Stimulated activated CD4-positive, alpha-beta T cell treated with anti-CD3 and anti-CD28 coated beads, Interleukin-4, amount 100 ng/mL, for 1 hour (primary cell): ENCODE measurements at regions not wholly inside any gene's neighbourhood (a gene's known extent, or its start where the extent isn't known, plus 50 kb on each side); places are given as distances from the start of the nearest gene placed in this dataset.

ENCODE experiments used
- DNase-seq: peaks from one replicate; pipeline ENCODE4 v3.0.0-alpha.2; 2020

DNA sequence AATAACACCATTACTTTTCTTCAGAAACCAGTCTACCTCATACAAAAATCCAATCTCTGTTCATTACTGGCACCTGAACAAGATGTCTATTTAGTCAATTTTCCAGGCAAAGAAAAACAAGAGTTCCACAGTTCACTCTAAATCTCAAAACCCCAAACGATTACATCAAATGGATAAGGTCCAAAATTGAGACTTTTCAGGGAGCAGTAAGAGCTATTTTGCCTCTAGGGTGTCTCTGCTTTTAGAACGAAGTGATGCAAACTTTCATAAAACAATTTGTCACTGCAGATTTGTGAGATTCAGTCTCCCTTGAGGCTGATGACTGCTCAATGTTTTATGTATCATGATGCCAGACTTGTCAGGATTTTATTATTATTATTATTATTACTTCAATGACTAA, 937.0 kb upstream of the PHF14 start:
- no peak for DNase-seq

DNA sequence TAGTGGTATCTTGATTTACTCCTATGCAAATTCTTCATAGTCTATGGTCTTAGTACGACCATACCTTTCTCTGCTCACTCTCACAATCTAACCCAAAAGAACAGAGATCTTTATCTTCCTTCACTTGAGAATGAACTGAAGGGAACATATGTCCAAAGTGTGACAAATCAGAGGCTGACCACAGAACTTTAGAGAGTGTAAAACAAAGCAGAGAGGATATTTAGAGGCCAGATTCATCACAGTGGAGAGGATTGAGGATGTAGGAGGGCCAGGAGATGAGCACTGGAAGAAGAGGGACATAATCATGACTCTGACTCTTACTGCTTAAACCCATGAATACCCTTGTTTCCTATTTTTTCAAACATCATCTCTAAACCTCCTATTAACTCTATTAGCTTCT, 935.3 kb upstream of the PHF14 start:
- DNase-seq, result no peak

DNA sequence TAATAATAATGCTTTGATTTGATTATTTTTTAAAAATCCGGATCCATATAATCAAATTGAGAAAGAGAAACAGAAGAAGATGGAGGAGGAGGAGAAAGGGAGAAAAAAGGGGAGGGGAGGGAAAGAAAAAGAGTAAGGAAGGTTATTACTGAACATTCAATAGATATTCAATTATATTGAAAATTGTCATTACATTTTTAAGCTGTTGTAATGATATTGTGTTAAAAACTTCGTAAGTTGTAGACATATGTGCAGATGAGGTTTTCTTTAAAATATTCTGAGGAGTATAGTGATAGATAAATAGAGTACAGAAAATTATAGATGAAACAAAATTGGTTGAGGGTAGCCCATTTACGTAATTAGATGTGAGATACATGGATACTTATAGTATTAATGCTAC, 933.0 kb upstream of the PHF14 start:
- DNase-seq, result no peak

DNA sequence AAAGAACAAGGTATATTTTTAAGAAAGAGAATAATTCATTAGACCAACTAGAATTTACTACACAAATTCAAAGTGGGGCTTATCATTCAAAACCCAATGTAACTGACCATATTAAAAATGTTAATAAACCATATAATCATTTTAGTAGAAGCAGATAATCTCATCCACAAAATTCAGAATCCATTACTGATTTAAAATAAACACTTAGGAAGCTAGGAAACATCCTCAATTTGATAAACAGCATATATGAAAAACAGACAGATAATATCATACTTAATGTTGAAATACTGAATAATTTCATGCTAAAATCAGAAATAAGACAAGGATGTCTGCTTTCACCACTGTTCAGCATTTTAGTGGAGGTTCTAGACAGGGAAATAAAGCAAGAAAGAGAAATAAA, 902.8 kb upstream of the PHF14 start:
- DNase-seq, result no peak

DNA sequence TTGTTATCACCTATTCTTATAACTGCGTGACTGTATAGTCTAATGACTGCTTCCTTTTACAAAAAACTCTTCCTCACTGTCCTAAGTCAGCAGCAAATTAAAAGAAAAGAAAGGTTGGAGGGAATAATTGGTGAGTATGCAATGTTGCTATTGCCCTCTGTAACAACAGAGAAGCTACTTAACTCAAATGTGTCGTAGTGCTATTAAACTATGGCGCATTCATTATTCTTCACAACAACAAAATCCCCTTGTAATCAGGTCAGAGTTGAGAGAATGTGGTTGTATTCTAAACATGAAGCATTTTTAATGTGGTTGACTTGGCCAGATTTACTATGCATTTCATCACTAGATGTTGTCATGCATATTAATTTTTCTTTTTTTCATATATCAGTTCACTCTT, 897.8 kb upstream of the PHF14 start:
- DNase-seq, result no peak

DNA sequence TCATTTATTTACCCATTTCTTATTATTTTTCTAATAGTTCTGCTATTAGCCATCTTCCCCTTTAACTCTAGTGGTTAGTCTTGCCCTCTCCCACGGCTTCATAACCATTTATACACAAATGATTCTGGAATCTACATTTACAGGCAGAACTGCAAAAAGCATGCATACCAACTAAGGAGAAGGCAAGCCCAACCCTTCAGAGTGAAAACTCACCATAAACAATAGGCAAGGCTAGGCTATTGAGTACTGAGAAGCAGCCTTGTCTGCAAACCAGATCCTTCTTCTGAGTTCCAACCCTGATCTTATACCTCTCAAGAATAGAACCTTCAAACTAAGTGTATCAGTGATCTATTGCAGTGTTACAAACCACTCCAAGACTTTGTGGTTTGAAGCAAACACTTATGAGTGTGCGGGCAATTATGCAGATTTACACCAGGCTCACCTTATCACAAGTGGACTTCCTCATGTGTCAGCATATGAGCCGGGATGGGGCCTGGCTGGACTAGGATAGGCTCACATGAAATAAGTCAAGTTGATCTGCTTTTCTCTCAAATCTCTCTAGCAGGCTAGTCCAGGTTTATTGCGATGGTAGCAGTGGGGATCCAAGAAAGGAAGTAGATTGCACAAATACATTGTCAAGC, 896.9 kb upstream of the PHF14 start:
- DNase-seq, result no peak

DNA sequence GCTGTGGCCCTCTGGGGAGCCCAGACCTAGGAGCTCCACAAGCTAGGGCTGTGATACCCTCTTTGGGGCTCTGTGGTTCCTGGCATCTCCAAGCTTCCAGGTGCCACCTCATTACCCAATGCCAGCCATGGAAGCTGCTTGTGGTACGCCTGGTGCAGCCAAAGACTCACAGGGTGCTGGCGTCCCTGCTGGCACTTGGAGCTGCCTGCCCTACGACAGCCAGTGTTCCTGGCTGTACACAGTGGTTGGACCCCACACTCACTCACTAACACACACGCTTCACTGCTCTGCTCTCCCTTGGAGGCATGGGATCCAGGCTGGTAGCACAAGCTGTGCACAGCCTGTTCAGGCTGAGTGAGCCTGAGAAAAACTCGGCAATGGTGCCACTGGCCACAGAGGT, 894.1 kb upstream of the PHF14 start:
- DNase-seq, result no peak

DNA sequence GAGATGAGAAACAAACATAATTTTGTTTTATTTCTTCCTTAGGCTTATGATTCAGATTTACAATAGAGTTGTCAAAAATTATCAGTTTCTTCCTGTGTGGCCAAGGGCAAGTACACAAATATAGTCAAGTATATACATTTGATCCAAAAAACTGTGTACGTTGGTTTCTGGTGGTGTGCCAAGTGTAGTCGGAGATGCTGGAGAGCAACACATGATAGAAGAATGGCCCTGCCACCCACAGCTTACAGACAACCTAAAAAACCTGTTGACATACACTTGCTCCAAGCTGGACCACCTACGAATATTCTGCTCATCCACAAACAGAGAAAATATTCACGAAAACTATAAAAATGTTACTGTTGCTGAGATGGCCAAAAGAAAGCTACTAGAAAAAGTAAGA, 890.8 kb upstream of the PHF14 start:
- no peak for DNase-seq

DNA sequence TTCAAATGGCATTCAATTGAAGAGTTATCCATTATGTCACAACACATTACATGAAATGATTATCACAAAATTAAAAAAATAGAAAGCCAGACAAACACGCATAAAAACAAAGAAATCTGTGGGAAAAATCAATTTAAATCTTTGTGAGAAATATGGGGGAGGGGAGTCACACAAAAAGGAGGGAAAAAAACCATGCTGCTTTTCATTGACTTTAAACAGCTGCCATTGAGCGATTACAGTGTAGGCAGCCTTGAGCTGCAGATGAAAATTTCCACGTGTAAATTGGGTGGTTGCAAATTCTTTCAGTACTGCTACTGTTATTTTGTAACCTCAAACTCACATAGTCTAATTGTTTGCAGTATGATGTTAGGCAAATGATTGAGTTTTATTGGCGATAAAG, 889.9 kb upstream of the PHF14 start:
- DNase-seq, result no peak

DNA sequence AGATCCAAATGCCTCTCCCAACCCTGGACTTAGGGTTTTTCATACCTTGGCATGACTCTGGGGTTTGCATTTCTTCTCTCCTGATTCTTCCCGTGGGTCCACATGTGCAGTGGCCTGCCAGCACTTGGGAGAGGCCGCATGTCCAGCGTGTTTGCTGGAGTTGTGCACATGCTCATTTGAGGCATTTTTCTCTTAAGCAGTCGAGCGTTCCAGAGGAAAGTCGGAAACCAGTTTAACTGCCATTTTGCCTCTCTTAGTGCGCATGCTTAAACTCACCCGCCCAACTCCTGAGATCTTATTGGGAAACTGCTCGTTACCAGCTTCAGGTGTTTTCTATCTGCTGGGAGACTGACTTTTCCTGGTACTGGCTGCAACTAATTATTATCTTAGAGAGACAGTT, 888.4 kb upstream of the PHF14 start:
- no peak for DNase-seq

DNA sequence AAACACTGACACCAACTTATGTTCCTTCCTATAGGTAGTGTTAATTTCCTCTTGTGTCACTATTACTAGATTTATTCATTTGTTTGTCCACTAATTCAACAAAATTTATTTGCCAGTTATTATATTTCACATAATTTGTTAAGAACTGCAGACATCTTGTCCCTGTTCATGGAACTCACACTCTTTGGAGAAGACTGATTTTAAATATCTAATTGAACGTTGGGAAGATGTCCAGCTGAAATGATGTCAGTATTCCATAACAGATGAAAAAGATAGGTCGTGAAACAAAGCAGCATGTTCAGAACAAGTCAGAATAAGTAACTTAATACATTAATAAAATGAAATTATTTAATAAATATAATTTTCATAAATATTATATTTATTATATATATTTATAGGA, 873.1 kb upstream of the PHF14 start:
- no peak for DNase-seq

DNA sequence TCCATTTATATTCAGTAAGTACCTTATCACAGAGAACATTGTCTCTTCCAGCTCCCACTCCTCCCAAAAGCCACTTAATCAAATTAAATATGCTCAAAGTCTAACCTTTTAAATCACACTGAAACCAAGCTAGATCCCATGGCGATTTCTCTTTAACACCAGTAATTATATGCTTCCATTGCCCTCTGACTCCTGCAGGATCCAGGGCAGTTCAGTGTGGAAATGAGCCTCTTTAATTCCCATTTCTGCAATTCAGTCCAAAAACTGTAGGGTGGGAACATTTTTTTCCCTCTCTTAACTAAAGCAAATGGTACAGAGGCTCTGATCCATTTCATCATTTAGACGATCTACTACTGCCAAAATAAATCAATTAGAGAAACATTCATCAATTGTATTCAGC, 872.3 kb upstream of the PHF14 start:
- no peak for DNase-seq

DNA sequence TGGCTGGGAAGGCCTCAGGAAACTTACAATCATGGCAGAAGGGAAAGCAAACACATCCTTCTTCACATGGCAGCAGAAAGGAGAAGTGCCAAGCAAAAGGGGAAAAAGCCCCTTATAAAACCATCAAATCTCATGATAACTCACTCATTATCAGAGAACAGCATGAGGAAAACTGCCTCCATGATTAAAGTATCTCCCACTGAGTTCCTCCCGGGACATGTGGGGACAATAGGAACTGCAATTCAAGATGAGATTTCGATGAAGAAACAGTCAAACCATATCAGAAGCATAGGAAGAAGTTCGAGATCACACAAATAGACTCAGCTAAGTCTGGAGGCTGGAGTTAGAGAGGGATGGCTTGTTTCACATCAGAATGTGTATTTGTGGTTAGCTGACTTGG, 869.4 kb upstream of the PHF14 start:
- no peak for DNase-seq

DNA sequence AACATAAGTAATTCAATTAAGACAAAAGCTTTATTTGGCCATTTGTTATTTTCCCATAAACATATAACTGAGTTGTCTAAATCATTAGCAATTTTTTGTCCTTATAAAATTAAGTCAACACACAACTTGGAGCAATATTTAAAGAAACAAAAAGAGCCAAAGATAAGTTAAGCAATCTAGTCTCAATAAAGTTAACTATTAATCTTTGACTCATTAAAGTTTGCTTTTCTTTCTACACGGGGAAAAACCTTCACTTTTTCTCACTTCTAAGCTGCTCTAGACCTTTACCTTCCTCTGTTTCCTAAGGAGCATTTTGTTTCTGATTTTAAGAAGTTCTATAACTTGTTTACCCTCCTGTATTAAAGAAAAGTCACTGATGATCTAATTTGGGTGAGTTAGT, 867.1 kb upstream of the PHF14 start:
- DNase-seq, result no peak

DNA sequence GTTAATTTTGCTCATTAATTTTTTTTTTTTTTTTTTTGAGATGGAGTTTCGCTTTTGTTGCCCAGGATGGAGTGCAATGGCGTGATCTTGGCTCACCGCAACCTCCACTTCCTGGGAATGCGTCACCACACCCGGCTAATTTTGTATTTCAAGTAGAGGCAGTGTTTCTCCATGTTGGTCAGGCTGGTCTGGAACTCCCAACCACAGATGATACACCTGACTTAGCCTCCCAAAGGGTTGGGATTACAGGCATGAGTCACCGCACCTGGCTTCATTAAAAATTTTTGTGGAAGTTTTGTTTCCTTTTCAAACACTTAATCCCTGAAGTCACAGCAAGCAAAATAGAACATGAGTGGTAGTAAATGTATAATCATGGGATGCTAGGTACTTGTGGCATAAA, 857.2 kb upstream of the PHF14 start:
- no peak for DNase-seq

DNA sequence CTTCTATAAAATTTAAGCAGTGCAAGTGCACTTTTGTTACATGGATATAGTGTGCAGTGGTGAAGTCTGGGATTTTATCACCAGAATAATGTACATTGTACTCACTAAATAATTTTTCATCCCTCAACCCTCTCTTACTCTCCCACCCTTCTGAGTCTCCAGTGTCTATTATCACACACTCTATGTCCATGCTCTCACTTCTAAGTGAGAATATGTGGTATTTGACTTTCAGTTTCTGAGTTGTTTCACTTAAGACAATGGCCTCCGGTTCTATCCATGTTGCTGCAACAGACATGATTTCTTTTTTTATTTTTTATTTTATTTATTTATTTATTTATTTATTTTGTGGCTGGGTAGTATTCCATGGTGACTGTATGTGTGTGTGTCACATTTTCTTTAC, 855.9 kb upstream of the PHF14 start:
- DNase-seq, result no peak

DNA sequence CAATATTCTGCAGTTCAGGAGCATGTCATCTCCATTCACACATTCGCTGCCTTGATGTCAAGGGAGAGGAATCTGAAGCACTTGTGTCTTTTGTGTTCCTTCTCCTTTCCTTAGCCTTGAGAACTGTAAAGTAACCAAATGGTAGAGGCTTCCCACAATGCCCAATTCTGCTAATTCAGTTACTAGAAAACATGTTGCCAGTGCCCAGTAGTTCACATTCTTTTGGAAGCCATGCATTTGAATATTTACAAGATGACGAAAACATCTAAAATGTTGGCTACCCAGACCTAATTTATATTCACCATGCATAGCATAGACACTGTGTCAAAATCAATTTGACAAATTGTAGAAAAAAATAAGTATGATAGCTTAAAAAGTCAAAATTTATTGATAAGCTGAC, 852.7 kb upstream of the PHF14 start:
- no peak for DNase-seq

DNA sequence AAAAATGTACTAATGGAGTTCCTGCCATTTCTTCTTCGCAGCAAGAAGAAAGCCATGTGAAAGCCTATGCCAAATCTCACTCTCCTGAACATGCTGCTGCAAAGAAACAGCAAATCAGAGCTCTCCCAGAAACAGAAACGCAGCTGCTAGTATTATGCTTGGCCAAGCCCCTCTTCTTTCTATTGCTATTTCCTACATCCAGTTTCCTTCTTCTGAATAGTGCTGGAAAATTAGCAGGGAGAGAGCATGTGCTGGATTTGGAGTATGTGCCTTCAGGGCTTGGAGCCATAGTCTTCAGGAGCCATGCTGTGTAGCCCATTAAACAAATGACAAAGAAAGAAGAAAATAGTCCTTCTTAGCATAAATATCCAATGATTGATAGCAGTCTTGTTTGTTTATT, 852.0 kb upstream of the PHF14 start:
- DNase-seq, result no peak

DNA sequence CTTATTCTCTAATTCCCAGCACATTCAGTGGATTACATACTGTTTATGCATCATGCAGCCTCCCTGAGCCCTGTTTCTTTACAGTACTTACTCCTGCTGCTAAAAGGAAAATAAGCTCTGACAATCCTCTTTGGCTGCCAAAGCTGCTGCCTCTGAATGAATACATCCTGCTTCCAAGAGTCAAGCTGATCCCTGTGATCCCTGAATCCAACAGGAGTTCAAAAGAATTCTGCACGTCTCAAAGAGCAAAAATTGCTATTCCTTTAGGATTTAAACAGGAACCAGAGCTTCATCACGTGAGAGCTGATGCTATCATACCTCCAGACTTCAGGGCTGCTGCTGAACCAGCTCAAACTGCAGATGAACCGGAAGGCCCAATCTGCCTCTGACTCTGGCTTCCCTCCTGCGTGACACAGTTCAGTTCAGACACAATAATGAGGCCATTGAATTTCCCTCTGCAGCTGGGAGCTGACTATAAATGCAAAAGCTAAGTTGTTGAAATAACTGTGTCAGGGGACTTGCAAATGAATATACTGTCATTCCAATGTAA, 851.0 kb upstream of the PHF14 start:
- DNase-seq, result no peak

DNA sequence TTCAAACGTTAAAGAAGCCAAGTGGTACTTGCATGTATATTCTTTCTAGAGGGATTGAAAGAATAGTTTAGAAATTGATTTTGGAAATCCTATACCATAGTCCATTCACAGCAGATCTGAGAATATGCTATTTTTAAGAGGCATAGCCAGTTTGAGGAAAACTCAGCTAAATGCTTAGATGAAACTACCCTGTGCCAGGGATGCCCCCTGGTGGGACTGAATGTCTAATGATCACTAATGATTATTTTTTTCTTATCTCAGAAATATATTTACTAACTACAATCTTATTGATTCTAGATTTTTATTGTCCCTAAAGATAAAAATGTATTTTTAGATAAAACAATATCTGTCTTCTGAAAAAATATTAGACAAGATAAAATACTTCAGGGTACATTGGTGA, 844.9 kb upstream of the PHF14 start:
- DNase-seq, result no peak

DNA sequence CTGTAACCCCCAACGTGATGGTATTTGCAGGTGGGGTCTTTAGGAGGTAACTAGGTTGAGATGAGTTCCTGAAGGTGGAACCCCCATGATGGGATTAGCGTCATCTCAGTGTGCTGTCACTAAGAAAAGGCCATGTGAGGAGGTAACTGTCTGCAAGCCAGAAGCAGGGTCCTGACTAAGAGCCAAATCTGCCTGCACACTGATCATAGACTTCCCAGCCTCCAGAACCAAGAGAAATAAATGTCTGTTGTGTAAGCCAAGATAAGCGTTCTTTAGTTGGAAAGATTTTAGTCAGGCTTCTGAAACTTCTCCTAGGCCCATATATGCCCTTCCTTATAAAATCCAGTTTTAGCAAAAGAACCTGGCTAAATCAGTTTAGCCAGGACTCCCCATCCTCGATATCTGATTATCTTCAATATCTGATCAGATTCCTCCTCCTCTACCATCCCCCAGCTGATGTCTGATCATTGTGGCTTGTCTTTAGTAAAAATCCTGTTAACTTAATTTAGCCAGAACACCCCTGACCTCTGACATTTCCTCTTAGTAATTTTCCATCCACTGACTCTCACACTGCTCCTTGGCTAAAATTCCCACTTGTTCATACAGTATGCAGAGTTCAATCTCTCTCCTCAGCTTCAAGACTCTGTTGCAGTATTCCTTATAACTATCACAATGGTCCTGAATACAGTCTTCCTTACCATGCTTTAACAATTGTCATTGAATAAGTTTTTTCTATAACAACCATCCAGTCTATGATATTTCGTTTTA, 835.4 kb upstream of the PHF14 start:
- DNase-seq, result no peak

DNA sequence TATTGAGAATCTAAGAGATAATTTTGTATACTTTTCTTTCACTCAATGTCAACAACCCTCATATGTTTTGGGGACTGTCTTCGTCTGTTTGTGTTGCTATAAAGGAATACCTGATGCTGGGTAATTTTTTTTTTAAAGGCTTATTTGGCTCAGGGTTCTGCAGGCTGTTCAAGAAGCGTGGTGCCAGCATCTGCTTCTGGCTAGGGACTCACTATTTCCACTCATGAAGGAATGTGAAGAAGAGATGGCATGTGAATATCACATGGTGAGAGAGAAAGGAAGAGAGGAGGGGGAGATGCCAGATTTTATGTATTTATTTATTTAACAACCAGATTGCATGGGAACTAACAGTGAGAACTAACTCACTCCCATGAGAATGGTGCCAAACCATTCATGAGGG, 827.4 kb upstream of the PHF14 start:
- DNase-seq, result no peak

DNA sequence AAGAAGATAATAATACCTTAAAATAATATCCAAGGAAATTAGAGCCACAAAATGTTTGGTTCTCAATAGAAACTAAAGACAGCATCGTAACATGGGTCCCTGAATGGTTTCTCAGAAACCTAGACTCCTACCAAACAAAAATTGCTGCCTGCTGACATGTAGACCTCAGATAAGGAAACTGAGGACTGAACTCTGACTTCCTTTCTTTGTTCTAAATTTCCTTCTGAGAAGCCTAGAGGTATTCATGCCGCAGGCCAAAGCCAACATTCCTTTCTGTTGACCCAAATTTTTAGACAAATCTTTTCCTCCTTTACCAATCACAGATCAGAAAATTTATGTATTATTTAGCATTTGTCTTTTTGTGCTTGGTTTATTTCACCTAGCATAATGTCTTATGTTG, 816.7 kb upstream of the PHF14 start:
- DNase-seq, result no peak

DNA sequence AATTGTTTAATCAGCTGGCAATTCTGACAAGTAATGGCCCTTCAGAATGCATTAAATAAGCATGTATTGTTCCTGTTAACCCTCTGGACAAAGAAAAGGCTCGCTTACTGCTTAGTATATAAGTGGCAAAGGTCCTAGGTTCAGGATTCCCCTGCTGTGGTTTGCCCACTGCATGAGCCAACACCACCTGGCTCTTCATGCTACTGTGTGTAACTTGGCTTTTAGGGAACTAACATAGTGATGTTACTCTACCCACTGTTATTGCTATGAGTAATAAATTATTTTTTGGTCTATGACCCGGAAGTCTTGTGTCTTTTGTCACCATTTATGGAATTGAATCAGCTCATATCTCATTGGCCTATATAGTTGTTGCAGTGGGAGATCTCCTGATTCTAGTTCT, 791.7 kb upstream of the PHF14 start:
- DNase-seq, result no peak

DNA sequence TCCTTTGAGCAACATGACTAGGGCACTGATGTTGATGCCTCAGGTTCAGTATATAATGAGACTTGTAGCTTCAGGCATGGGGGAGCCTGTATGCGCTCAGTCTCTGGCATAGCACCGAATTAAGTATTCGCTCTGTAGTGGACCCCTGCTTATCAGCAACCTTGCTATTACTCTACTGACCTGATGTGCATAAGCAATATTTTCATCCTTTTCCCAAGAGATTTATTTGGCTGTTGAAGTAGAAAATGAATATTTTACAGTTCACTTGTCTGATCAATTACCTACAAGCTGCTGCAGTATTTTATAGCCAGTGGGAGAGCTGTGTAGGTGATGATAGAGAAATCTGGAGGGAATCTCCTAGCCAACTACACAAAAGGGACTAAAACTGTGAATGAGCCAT, 781.6 kb upstream of the PHF14 start:
- no peak for DNase-seq
